Right cardiac atrium (tissue), 5 donors: ENCODE measurements at regions not wholly inside any gene's neighbourhood (a gene's known extent, or its start where the extent isn't known, plus 50 kb on each side); places are given as distances from the start of the nearest gene placed in this dataset.
"Not testable (repeated sequence)": the region's sequence is repeated elsewhere in the genome, so short reads cannot be mapped to it uniquely, and the experiment has no call there.

ENCODE experiments used
- ATAC-seq, 2 donors: fragments of 200-7000 bp; cut with Tn5 transposase; one replicate each; pipeline versions ENCODE4 v1.8.0 to v1.9.1; 2020; ENCODE audit warnings: moderate library complexity in 2 of 2, mild to moderate bottlenecking in 1 of 2
- DNase-seq, 3 donors: peaks; one replicate each; pipeline ENCODE4 v3.0.0-alpha.2; 2020
- H3K27ac ChIP-seq: one replicate; pipeline ENCODE4 v1.5.1; 2013; ENCODE audit warnings: mild to moderate bottlenecking, low read length, control low read depth, moderate library complexity
- H3K27me3 ChIP-seq: one replicate; pipeline ENCODE4 v1.6.1; 2013; ENCODE audit not compliant: control insufficient read depth, insufficient read depth
- H3K4me1 ChIP-seq: one replicate; pipeline ENCODE4 v1.6.1; 2013; ENCODE audit warnings: low read length; ENCODE audit not compliant: control insufficient read depth, insufficient read depth
- H3K4me3 ChIP-seq: one replicate; pipeline ENCODE4 v1.5.1; 2013; ENCODE audit warnings: low read length, control low read depth
- H3K9me3 ChIP-seq: one replicate; pipeline ENCODE4 v1.6.1; 2013; ENCODE audit warnings: low read length; ENCODE audit not compliant: control insufficient read depth
- WGBS: extraction: QIAGEN DNeasy Blood & Tissue Kit; methylation state at CpG from one replicate; pipeline ENCODE4 v1.1.7; 2013; 5-methylcytosine and 5-hydroxymethylcytosine counted together
- intact Hi-C, 4 donors: fragments of 100-400 bp; cut with DNase I; formaldehyde crosslinking; loops; one replicate each; pipeline versions ENCODE4 v1.11.0 to v1.14.0; 2022 to 2023
- donor health status: healthy with polysubstance abuse.
- donor health status: DM: no; HTN: yes; CAD: no.
- donor health status: DM: no; HTN: no; CAD: no.
- donor health status: DM: no; HTN: yes; CAD: no; lungs with severe emphysema.
- donor health status: DM: yes; HTN: yes; CAD: no.

GRCh38 chr5:82513738-82514137 is 235.6 kb upstream of the RPS23 start:
- H3K4me3 ChIP-seq = no peak overlapping the region
- no peak for ATAC-seq
- 80% methylated on average over 5 of the region's 5 CpGs for WGBS
- DNase-seq = no peak
- intact Hi-C loops = no loop called here
- H3K27me3 ChIP-seq = no peaks in the 10 kb centered on the region
- H3K4me1 ChIP-seq = no peaks in the 10 kb centered on the region
- no peaks in the 10 kb centered on the region for H3K9me3 ChIP-seq
- no peak overlapping the region for H3K27ac ChIP-seq

GRCh38 chr5:82512025-82512424 is 233.9 kb upstream of the RPS23 start:
- H3K27ac ChIP-seq = no peak overlapping the region
- H3K4me3 ChIP-seq = no peak overlapping the region
- no peaks in the 10 kb centered on the region for H3K4me1 ChIP-seq
- no peak for DNase-seq
- 59% methylated on average over 2 of the region's 2 CpGs for WGBS
- no peaks in the 10 kb centered on the region for H3K9me3 ChIP-seq
- no peaks in the 10 kb centered on the region for H3K27me3 ChIP-seq
- ATAC-seq = no peak
- intact Hi-C loops = no loop called here

GRCh38 chr5:82511134-82511533 is 233.0 kb upstream of the RPS23 start:
- ATAC-seq = no peak
- 93% methylated on average over 3 of the region's 3 CpGs for WGBS
- Histone ChIP-seq H3K9me3 (no peaks in the 10 kb centered on the region), H3K4me3 (no peak overlapping the region), H3K27ac (no peak overlapping the region), H3K4me1 (no peaks in the 10 kb centered on the region), H3K27me3 (no peaks in the 10 kb centered on the region)
- DNase-seq = no peak
- intact Hi-C loops = no loop called here

- ATAC-seq (no peak), DNase-seq (no peak)
- no peak overlapping the region for H3K4me3 ChIP-seq
- WGBS = 71% methylated on average over 1 of the region's 1 CpG
- intact Hi-C loops = no loop called here
- no peaks in the 10 kb centered on the region for H3K27me3 ChIP-seq
- no peak overlapping the region for H3K27ac ChIP-seq
- no peaks in the 10 kb centered on the region for H3K4me1 ChIP-seq
- H3K9me3 ChIP-seq = no peaks in the 10 kb centered on the region
These were observed 231.6 kb upstream of the RPS23 start for GRCh38 chr5:82509762-82510161.

- H3K27ac ChIP-seq, H3K27me3 ChIP-seq, intact Hi-C loops, ATAC-seq, H3K9me3 ChIP-seq, DNase-seq, H3K4me1 ChIP-seq, H3K4me3 ChIP-seq: not testable (repeated sequence)
- WGBS = 90% methylated on average over 2 of the region's 3 CpGs
These were observed 228.2 kb upstream of the RPS23 start for GRCh38 chr5:82506390-82506789.

GRCh38 chr5:82499725-82500244 is 221.6 kb upstream of the RPS23 start:
- intact Hi-C loops = no loop called here
- Histone ChIP-seq H3K4me3 (no peak overlapping the region), H3K9me3 (no peaks in the 10 kb centered on the region), H3K27ac (no peak overlapping the region), H3K4me1 (no peaks in the 10 kb centered on the region), H3K27me3 (no peaks in the 10 kb centered on the region)
- 80% methylated on average over 2 of the region's 2 CpGs for WGBS
- no peak for ATAC-seq
- DNase-seq = no peak

GRCh38 chr5:82497242-82497641 is 219.1 kb upstream of the RPS23 start:
- no peak for ATAC-seq
- intact Hi-C loops = no loop called here
- Histone ChIP-seq H3K4me3 (no peak overlapping the region), H3K27ac (no peak overlapping the region), H3K4me1 (no peaks in the 10 kb centered on the region), H3K27me3 (no peaks in the 10 kb centered on the region), H3K9me3 (no peaks in the 10 kb centered on the region)
- DNase-seq = no peak

GRCh38 chr5:82494942-82495341 is 216.8 kb upstream of the RPS23 start:
- H3K4me1 ChIP-seq = no peaks in the 10 kb centered on the region
- H3K27me3 ChIP-seq = no peaks in the 10 kb centered on the region
- H3K27ac ChIP-seq = no peak overlapping the region
- DNase-seq = no peak
- H3K4me3 ChIP-seq = no peak overlapping the region
- H3K9me3 ChIP-seq = no peaks in the 10 kb centered on the region
- intact Hi-C loops = no loop called here
- no peak for ATAC-seq

- intact Hi-C loops = no loop called here
- no peak for DNase-seq
- no peak for ATAC-seq
- no peaks in the 10 kb centered on the region for H3K27me3 ChIP-seq
- no peaks in the 10 kb centered on the region for H3K4me1 ChIP-seq
- no peak overlapping the region for H3K27ac ChIP-seq
- no peak overlapping the region for H3K4me3 ChIP-seq
- H3K9me3 ChIP-seq = no peaks in the 10 kb centered on the region
These were observed 215.1 kb upstream of the RPS23 start for GRCh38 chr5:82493221-82493620.

- Histone ChIP-seq H3K4me3 (no peak overlapping the region), H3K27ac (no peak overlapping the region), H3K27me3 (no peaks in the 10 kb centered on the region), H3K9me3 (no peaks in the 10 kb centered on the region), H3K4me1 (no peaks in the 10 kb centered on the region)
- intact Hi-C loops = no loop called here
- ATAC-seq (no peak), DNase-seq (no peak)
- WGBS = 93% methylated on average over 1 of the region's 1 CpG
These were observed 213.2 kb upstream of the RPS23 start for GRCh38 chr5:82491397-82491796.

- Histone ChIP-seq H3K4me3 (no peak overlapping the region), H3K27me3 (no peaks in the 10 kb centered on the region), H3K27ac (no peak overlapping the region), H3K4me1 (no peaks in the 10 kb centered on the region), H3K9me3 (no peaks in the 10 kb centered on the region)
- ATAC-seq (no peak), DNase-seq (no peak)
- intact Hi-C loops = no loop called here
- 78% methylated on average over 1 of the region's 1 CpG for WGBS
These were observed 211.5 kb upstream of the RPS23 start for GRCh38 chr5:82489683-82490082.

- DNase-seq (no peak), ATAC-seq (no peak)
- H3K4me3 ChIP-seq = no peak overlapping the region
- no peak overlapping the region for H3K27ac ChIP-seq
- intact Hi-C loops = no loop called here
- 74% methylated on average over 3 of the region's 3 CpGs for WGBS
- H3K9me3 ChIP-seq = no peaks in the 10 kb centered on the region
- H3K27me3 ChIP-seq = no peaks in the 10 kb centered on the region
- no peaks in the 10 kb centered on the region for H3K4me1 ChIP-seq
These were observed 209.0 kb upstream of the RPS23 start for GRCh38 chr5:82487131-82487530.
